H1 (cell line): ENCODE measurements at regions not wholly inside any gene's neighbourhood (a gene's known extent, or its start where the extent isn't known, plus 50 kb on each side); places are given as distances from the start of the nearest gene placed in this dataset.

Source experiments
- CTCF ChIA-PET: fragments of 300-600 bp; sonication (Branson Sonifier 250); formaldehyde crosslinking; loops from one replicate; lab custom pipeline; 2021; ENCODE audit not compliant: partially characterized antibody; lab: Charles Lee
- POLR2A ChIA-PET: fragments of 300-600 bp; sonication (Branson Sonifier 250); formaldehyde crosslinking; loops from one replicate; lab custom pipeline; 2021; ENCODE audit warnings: inconsistent platforms; ENCODE audit not compliant: partially characterized antibody; lab: Charles Lee
- DNase-seq, 2 experiments: peaks; one replicate each; pipeline versions ENCODE4 v3.0.0 to v3.0.0-alpha.2; 2010 to 2022; ENCODE audit warnings: low spot score in 2 of 2, low read depth in 1 of 2, mixed read lengths in 1 of 2
- FAIRE-seq: peaks from 2 replicates; lab custom pipeline; 2011; peaks lifted over from hg19 to GRCh38; lab: Jason Lieb, UNC
- H2AFZ ChIP-seq: 2 replicates; pipeline ENCODE4 v1.8.1; 2012; ENCODE audit warnings: low read length, inconsistent platforms
- H2AK5ac ChIP-seq: 2 replicates; pipeline ENCODE4 v1.6.1; 2013; ENCODE audit warnings: low read depth, low read length
- H2BK120ac ChIP-seq: replicated peaks from 2 replicates; pipeline ENCODE3; 2013; ENCODE audit warnings: low read depth, low read length, inconsistent platforms
- H2BK12ac ChIP-seq: 2 replicates; pipeline ENCODE4 v1.6.1; 2013; ENCODE audit warnings: low read depth, low read length
- H2BK15ac ChIP-seq: 2 replicates; pipeline ENCODE4 v1.6.1; 2013; ENCODE audit warnings: low read length
- H2BK20ac ChIP-seq: 2 replicates; pipeline ENCODE4 v1.6.1; 2013; ENCODE audit warnings: low read length
- H2BK5ac ChIP-seq: 2 replicates; pipeline ENCODE4 v1.6.1; 2013; ENCODE audit warnings: low read depth, low read length
- H3K14ac ChIP-seq: 2 replicates; pipeline ENCODE4 v1.6.1; 2013; ENCODE audit warnings: inconsistent platforms; ENCODE audit not compliant: insufficient read length
- H3K18ac ChIP-seq: 2 replicates; pipeline ENCODE4 v1.6.1; 2013; ENCODE audit warnings: low read length; ENCODE audit errors: extremely low read depth
- H3K23ac ChIP-seq: 2 replicates; pipeline ENCODE4 v1.6.1; 2013; ENCODE audit warnings: inconsistent platforms; ENCODE audit not compliant: insufficient read length
- H3K23me2 ChIP-seq: 2 replicates; pipeline ENCODE4 v1.6.1; 2013; ENCODE audit warnings: low read depth, low read length
- H3K27ac ChIP-seq: 2 replicates; pipeline ENCODE4 v1.6.1; 2011; ENCODE audit warnings: low read depth, low read length, inconsistent platforms
- H3K27me3 ChIP-seq, 4 experiments: replicated peaks in 1 of 4; 1 replicate in 1 of 4; 2 replicates in 3 of 4; pipeline versions ENCODE4 v1.6.1 to v1.8.1; 2011 to 2013; ENCODE audit warnings: low read length in 3 of 4, mild to moderate bottlenecking in 3 of 4, inconsistent platforms in 2 of 4, mixed read lengths in 2 of 4, moderate library complexity in 1 of 4; ENCODE audit not compliant: control insufficient read depth in 3 of 4, insufficient read depth in 3 of 4; ENCODE audit errors: extremely low read depth in 1 of 4
- H3K36me3 ChIP-seq, 4 experiments: 2 replicates each; pipeline versions ENCODE4 v1.6.1 to v1.8.1; 2011 to 2013; ENCODE audit warnings: mild to moderate bottlenecking in 4 of 4, low read length in 3 of 4, moderate library complexity in 2 of 4, control low read depth in 1 of 4, inconsistent platforms in 1 of 4; ENCODE audit not compliant: insufficient read depth in 4 of 4, control insufficient read depth in 2 of 4
- H3K4ac ChIP-seq: replicated peaks from 2 replicates; pipeline ENCODE3; 2013; ENCODE audit warnings: low read length, low read depth, mixed read lengths, inconsistent platforms; ENCODE audit not compliant: insufficient read length
- H3K4me1 ChIP-seq, 4 experiments: replicated peaks in 1 of 4; 1 replicate in 1 of 4; 2 replicates in 3 of 4; pipeline versions ENCODE4 v1.6.1 to v1.8.1; 2011 to 2013; ENCODE audit warnings: low read length in 3 of 4, inconsistent platforms in 2 of 4, mixed read lengths in 1 of 4; ENCODE audit not compliant: insufficient read depth in 4 of 4, control insufficient read depth in 3 of 4
- H3K4me2 ChIP-seq, 2 experiments: 2 replicates each; pipeline versions ENCODE4 v1.6.1 to v1.8.1; 2011 to 2013; ENCODE audit warnings: low read depth in 2 of 2, low read length in 2 of 2, control low read depth in 1 of 2, inconsistent platforms in 1 of 2, mild to moderate bottlenecking in 1 of 2; ENCODE audit not compliant: insufficient read depth in 1 of 2
- H3K4me3 ChIP-seq, 4 experiments: fragments of 200-600, 300-600 bp in 1 of 4; sonication (generic), shearing (Covaris generic), sonication (Bioruptor Twin) in 1 of 4; 2 replicates each; pipeline versions ENCODE4 v1.5.1 to v1.8.1; 2011 to 2016; ENCODE audit warnings: low read length in 4 of 4, low read depth in 3 of 4, control low read depth in 2 of 4, inconsistent platforms in 2 of 4, mild to moderate bottlenecking in 2 of 4, mixed read lengths in 1 of 4, moderate library complexity in 1 of 4; ENCODE audit not compliant: insufficient read depth in 2 of 4; ENCODE audit errors: extremely low read depth in 1 of 4
- H3K56ac ChIP-seq: replicated peaks from 2 replicates; pipeline ENCODE3; 2013; ENCODE audit warnings: low read depth, mild to moderate bottlenecking, mixed read lengths, low read length, inconsistent platforms; ENCODE audit not compliant: insufficient read length
- H3K79me1 ChIP-seq: 2 replicates; pipeline ENCODE4 v1.6.1; 2013; ENCODE audit warnings: low read depth, low read length, control low read depth
- H3K79me2 ChIP-seq, 2 experiments: 2 replicates each; pipeline versions ENCODE4 v1.6.1 to v1.8.1; 2012 to 2013; ENCODE audit warnings: low read length in 2 of 2, mild to moderate bottlenecking in 2 of 2, inconsistent platforms in 1 of 2; ENCODE audit not compliant: insufficient read depth in 2 of 2, control insufficient read depth in 1 of 2
- H3K9ac ChIP-seq, 4 experiments: replicated peaks in 1 of 4; 1 replicate in 1 of 4; 2 replicates in 3 of 4; pipeline versions ENCODE4 v1.6.1 to v1.8.1; 2011 to 2013; ENCODE audit warnings: low read depth in 3 of 4, low read length in 3 of 4, control low read depth in 2 of 4, mild to moderate bottlenecking in 2 of 4, moderate library complexity in 2 of 4, inconsistent platforms in 1 of 4; ENCODE audit errors: extremely low read depth in 1 of 4
- H3K9me3 ChIP-seq, 2 experiments: 2 replicates each; pipeline versions ENCODE4 v1.6.1 to v1.8.1; 2012 to 2013; ENCODE audit warnings: mild to moderate bottlenecking in 2 of 2, moderate library complexity in 2 of 2, control low read depth in 1 of 2, inconsistent platforms in 1 of 2, low read depth in 1 of 2, low read length in 1 of 2, mixed read lengths in 1 of 2; ENCODE audit not compliant: insufficient read depth in 2 of 2
- H4K20me1 ChIP-seq, 2 experiments: replicated peaks in 1 of 2; 2 replicates each; pipeline versions ENCODE3 to v1.8.1; 2011 to 2013; ENCODE audit warnings: inconsistent platforms in 2 of 2, low read length in 2 of 2, mild to moderate bottlenecking in 1 of 2; ENCODE audit not compliant: insufficient read depth in 2 of 2, control insufficient read depth in 1 of 2
- H4K5ac ChIP-seq: 2 replicates; pipeline ENCODE4 v1.6.1; 2013; ENCODE audit warnings: low read length, low read depth, mixed read lengths, inconsistent platforms; ENCODE audit not compliant: insufficient read length
- H4K8ac ChIP-seq: 2 replicates; pipeline ENCODE4 v1.8.0; 2013; ENCODE audit warnings: mild to moderate bottlenecking, moderate library complexity, low read length, inconsistent platforms; ENCODE audit not compliant: insufficient read depth; ENCODE audit errors: extremely low read depth
- H4K91ac ChIP-seq: replicated peaks from 2 replicates; pipeline ENCODE3; 2013; ENCODE audit warnings: low read length, mixed read lengths, inconsistent platforms; ENCODE audit not compliant: insufficient read length
- CEBPB ChIP-seq: IDR thresholded peaks from 2 replicates; pipeline ENCODE4 v1.6.1; 2012; ENCODE audit warnings: low read depth, low read length
- PHF8 ChIP-seq: fragments of 200-600 bp; sonication (generic); conservative IDR thresholded peaks from 2 replicates; pipeline ENCODE4 v1.7.1; 2012; ENCODE audit warnings: low read depth, mild to moderate bottlenecking, inconsistent platforms, low read length, moderate library complexity

DNA sequence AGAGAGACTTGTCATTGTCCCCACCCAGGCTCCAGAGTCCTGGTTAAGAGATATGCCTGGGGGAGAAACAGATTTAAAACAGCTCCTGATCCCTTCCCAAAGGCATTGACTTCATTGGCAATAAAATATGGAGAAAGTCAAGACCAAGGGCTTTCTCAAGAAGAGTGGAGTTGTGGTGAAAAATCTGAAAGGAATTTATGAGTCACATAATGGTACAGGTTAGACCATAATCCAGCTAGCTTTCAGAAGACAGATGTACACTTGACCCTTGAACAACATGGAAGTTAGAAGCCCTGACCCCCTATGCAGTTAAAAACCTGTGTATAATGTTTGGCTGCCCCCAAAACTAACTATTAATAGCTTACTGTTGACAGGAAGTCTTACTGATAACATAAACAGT is 599.1 kb upstream of the SOX11 start:
- FAIRE-seq (no peak), DNase-seq (no peak)
- no peaks in the 10 kb centered on the region for H3K36me3 ChIP-seq
- no peak overlapping the region for H4K8ac ChIP-seq
- peaks cover 0 to 1% (median 0%) of the 10 kb centered on the region in 4 experiments; a peak in 3 of 7 replicates for H3K27me3 ChIP-seq
- no peak overlapping the region for H3K14ac ChIP-seq
- no peak overlapping the region for H2AK5ac ChIP-seq
- H3K9ac ChIP-seq: no peak overlapping the region
- no peak overlapping the region for H2BK12ac ChIP-seq
- H4K5ac ChIP-seq: no peak overlapping the region
- H3K23me2 ChIP-seq: no peaks in the 10 kb centered on the region
- ChIA-PET CTCF (interaction anchor here (0.6 to 1.2 kb wide), 4 partner anchors 13 to 273 kb away, joined by 3 read pairs; no protein-coding TSS in a partner anchor), POLR2A (no interaction called here)
- no peak overlapping the region for H4K91ac ChIP-seq
- H2BK20ac ChIP-seq: no peak overlapping the region
- no peak overlapping the region for H2BK15ac ChIP-seq
- no peak overlapping the region for H3K23ac ChIP-seq
- no peak overlapping the region for H3K4me2 ChIP-seq
- H2BK120ac ChIP-seq: no peak overlapping the region
- H3K27ac ChIP-seq: no peak overlapping the region
- H3K4ac ChIP-seq: no peak overlapping the region
- no peaks in the 10 kb centered on the region for H3K79me2 ChIP-seq
- no peak overlapping the region for H3K18ac ChIP-seq
- H3K79me1 ChIP-seq: no peaks in the 10 kb centered on the region
- no peaks in the 10 kb centered on the region for H4K20me1 ChIP-seq
- H3K56ac ChIP-seq: no peak overlapping the region
- H3K4me3 ChIP-seq: no peak overlapping the region
- no peaks in the 10 kb centered on the region for H3K4me1 ChIP-seq
- no peak overlapping the region for H2AFZ ChIP-seq
- H3K9me3 ChIP-seq: no peaks in the 10 kb centered on the region
- H2BK5ac ChIP-seq: no peak overlapping the region
- TF ChIP-seq PHF8: no peak
- no peak for TF ChIP-seq CEBPB
